AG04449 (cell line): ENCODE measurements at regions not wholly inside any gene's neighbourhood (a gene's known extent, or its start where the extent isn't known, plus 50 kb on each side); places are given as distances from the start of the nearest gene placed in this dataset.
A peak's percentile ranks its signal among the peaks of the same experiment; 100 is the strongest.

Experiments used
- CTCF ChIA-PET: fragments of 350-600 bp; formaldehyde crosslinking; extraction: SDS; loops from one replicate; lab custom pipeline; 2021; ENCODE audit warnings: antibody characterized with exemption; lab: Yijun Ruan, JAX
- POLR2A ChIA-PET: fragments of 400-600, 350-600 bp; formaldehyde crosslinking; extraction: SDS; loops from one replicate; lab custom pipeline; 2020; ENCODE audit warnings: antibody characterized with exemption, inconsistent platforms; lab: Yijun Ruan, JAX
- DNase-seq: peaks from one replicate; pipeline ENCODE4 v3.0.0-alpha.2; 2010; ENCODE audit warnings: low read depth, low spot score
- H3K4me3 ChIP-seq: 2 replicates; pipeline ENCODE4 v1.5.1; 2011; ENCODE audit warnings: low read depth, mild to moderate bottlenecking, control low read depth, low read length
- TF ChIP-seq, protein P1 (sequence below): IDR thresholded peaks from one replicate; pipeline ENCODE4 v1.5.1; 2011; ENCODE audit warnings: mild to moderate bottlenecking, moderate library complexity, low read length, control low read depth, inconsistent platforms; ENCODE audit not compliant: insufficient read depth; ENCODE audit errors: missing control alignments

DNA sequence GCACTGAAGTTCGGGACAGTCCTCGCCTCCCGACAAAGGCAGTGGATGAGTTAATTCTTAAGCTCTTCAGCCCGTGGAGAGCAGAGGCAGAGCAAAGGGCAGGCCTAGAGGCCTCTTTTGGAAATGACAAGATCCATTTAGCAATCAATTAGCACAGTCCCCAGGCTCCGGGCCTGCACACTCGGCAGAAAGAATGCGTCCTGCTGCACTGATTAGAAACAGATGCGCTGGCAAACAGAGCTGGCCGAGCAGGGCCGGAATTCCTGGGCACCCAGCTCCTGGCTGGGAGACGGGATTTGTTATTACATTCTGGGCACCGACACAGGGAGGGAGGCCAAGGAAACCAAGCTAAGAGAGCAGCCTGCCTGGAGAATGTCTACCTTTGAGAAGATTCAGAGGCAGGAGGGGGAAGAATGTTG lies 162.9 kb downstream of the COPRS start:
- ChIA-PET CTCF (interaction anchor here (0.6 to 5.3 kb wide), 10 partner anchors 9 to 145 kb away, joined by 3 to 30 read pairs (median 3); no protein-coding TSS in a partner anchor), POLR2A (interaction anchor here (0.6 to 1.3 kb wide), 7 partner anchors 27 to 131 kb away, joined by 3 to 7 read pairs (median 4); no protein-coding TSS in a partner anchor)
- TF ChIP-seq, protein P1, sequence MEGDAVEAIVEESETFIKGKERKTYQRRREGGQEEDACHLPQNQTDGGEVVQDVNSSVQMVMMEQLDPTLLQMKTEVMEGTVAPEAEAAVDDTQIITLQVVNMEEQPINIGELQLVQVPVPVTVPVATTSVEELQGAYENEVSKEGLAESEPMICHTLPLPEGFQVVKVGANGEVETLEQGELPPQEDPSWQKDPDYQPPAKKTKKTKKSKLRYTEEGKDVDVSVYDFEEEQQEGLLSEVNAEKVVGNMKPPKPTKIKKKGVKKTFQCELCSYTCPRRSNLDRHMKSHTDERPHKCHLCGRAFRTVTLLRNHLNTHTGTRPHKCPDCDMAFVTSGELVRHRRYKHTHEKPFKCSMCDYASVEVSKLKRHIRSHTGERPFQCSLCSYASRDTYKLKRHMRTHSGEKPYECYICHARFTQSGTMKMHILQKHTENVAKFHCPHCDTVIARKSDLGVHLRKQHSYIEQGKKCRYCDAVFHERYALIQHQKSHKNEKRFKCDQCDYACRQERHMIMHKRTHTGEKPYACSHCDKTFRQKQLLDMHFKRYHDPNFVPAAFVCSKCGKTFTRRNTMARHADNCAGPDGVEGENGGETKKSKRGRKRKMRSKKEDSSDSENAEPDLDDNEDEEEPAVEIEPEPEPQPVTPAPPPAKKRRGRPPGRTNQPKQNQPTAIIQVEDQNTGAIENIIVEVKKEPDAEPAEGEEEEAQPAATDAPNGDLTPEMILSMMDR = peak; percentile 16
- DNase-seq = peak; percentile 94
- no peak overlapping the region for H3K4me3 ChIP-seq

DNA sequence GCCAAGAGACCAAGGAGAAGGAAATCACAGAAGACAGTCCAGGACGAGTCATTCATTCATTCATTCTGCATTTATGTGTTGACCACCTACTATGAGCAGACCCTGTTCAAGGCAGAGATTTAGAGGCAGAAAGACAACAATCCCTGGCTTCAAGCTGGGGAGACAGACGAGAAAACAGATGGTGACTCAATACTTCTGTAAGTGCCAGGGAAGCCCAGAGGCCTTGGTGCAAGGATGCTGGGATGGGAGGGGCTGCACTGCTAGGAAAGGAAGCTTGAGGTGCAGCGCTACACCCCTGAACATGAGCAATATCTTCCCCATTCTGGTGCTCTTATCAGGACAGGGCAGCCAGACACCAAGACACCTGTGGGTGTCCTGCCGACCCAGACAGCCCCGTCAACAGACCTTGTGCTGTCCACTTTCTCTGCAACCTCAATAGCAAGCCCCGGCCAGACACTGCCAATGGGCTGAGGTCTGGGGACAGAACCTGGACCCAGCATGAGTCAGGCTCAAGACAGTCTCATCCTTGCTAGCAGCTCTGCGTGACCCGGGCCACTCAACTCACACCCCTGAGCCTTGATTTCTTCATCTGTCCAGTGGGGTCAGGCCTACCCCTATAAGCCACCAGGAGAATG lies 163.5 kb downstream of the COPRS start:
- DNase-seq = no peak
- TF ChIP-seq, protein P1 = no peak
- POLR2A ChIA-PET = interaction anchor here (0.6 to 1.3 kb wide), 7 partner anchors 27 to 131 kb away, joined by 3 to 7 read pairs (median 4); no protein-coding TSS in a partner anchor
- H3K4me3 ChIP-seq = no peak overlapping the region
- CTCF ChIA-PET = interaction anchor here (0.6 to 5.3 kb wide), 6 partner anchors 9 to 146 kb away, joined by 3 to 30 read pairs (median 5); no protein-coding TSS in a partner anchor

DNA sequence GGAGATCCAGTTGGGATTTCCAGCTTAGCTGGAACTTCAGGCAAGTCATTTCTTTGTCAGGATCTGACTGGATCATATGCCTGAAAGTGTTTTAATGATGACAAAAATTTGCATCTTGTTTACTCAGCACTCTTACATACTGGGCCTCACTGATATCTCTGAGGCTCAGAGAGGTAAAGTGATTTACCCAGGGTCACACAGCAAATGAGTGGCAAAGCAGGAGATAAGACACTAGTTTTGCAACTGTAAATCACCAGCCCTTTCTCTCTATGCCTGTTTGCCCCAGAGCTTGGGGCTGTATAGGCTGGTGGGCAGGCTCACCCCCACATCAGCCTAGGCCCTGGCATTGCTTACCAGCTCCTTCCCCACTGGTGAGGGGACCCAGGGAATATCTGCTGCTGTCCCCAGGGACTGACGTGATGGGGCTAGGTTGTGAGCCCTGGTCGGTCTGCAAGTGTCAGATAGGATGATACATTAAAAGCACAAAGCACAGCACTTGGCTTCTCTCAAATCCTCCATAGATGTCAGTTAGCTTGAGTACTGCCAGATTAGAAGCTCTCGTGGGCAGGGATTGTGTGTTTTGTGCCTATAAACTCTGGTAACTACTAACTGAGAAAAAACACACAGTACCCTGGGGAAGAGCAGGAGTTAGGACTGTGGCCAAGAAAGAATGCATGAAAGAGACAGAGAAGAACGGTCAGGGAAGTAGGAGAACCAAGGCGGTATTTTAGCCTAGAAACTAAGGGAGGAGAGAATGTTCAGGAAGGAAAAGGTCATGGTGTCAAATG lies 165.4 kb downstream of the COPRS start:
- TF ChIP-seq, protein P1 = no peak
- H3K4me3 ChIP-seq = no peak overlapping the region
- ChIA-PET POLR2A (no interaction called here), CTCF (interaction anchor here (0.6 to 5.3 kb wide), 3 partner anchors 20 to 148 kb away, joined by 3 to 30 read pairs (median 3); no protein-coding TSS in a partner anchor)
- no peak for DNase-seq

DNA sequence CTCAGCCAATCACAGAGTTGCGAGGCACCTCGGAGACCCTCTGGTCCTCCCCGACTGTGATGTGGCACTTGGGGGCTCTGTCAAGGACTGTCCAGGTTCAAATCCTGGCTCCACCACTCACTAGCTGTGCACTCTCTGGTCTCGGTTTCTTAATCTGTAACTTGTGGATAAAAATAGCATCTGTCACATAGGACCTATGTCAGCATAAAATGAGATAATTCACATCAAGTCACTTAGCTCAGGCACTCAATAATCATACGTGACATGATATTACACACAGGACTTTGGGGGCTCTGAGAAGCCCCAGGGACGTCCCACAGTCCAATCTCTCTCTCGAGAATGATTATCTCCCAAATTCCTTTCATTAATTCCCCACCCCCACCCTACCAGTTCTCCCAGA lies 166.4 kb downstream of the COPRS start:
- no peak for DNase-seq
- TF ChIP-seq, protein P1 = no peak
- H3K4me3 ChIP-seq = no peak overlapping the region
- ChIA-PET POLR2A (no interaction called here), CTCF (interaction anchor here (1.1 to 1.6 kb wide), 4 partner anchors 14 to 133 kb away, joined by 3 to 4 read pairs (median 3); no protein-coding TSS in a partner anchor)

DNA sequence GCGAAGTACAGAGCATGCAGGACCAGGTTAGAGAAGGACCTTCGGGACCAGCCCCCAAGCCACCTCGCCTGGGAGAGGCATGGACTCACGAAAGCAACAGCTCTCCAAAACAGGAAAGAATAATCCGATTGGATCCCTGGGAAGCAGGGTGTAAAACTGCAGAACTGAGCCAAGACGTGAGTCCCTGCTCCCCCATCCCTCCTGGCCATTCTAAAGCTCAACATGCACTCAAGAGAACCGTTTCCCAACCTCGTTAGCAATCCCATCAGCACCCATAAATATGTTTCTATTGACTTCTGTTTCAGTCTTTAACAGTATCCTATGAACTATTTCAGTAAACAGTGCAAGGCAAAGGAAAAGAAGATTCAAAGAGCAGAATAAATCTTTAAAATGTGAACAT lies 167.0 kb downstream of the COPRS start:
- ChIA-PET CTCF (interaction anchor here (1.1 to 1.6 kb wide), 5 partner anchors 15 to 149 kb away, joined by 3 to 4 read pairs (median 3); no protein-coding TSS in a partner anchor), POLR2A (no interaction called here)
- TF ChIP-seq, protein P1 = no peak
- DNase-seq = no peak
- no peak overlapping the region for H3K4me3 ChIP-seq
